SU-DHL-6 (cell line): ENCODE measurements at regions not wholly inside any gene's neighbourhood (a gene's known extent, or its start where the extent isn't known, plus 50 kb on each side); places are given as distances from the start of the nearest gene placed in this dataset.

ENCODE experiments used
- H2AFZ ChIP-seq: fragments of 200-600 bp; sonication (generic); 2 replicates; pipeline ENCODE4 v1.6.1; 2014; ENCODE audit warnings: low read depth, mild to moderate bottlenecking, moderate library complexity, mixed read lengths, antibody characterized with exemption, low read length; ENCODE audit not compliant: severe bottlenecking
- H3F3A ChIP-seq: fragments of 200-600 bp; shearing (Covaris generic); 2 replicates; pipeline ENCODE4 v1.6.0; 2016; ENCODE audit warnings: antibody characterized with exemption, mild to moderate bottlenecking; ENCODE audit not compliant: insufficient read depth
- H3K27ac ChIP-seq: fragments of 200-600 bp; sonication (generic); 2 replicates; pipeline ENCODE4 v1.5.1; 2016; ENCODE audit warnings: low read depth, mild to moderate bottlenecking, low read length, moderate library complexity, mixed read lengths
- H3K27me3 ChIP-seq: fragments of 200-600 bp; sonication (generic), shearing (Covaris generic); 2 replicates; pipeline ENCODE4 v1.6.0; 2014; ENCODE audit warnings: mild to moderate bottlenecking, low read length
- H3K36me3 ChIP-seq: fragments of 200-600 bp; sonication (generic); 2 replicates; pipeline ENCODE4 v1.6.1; 2014; ENCODE audit warnings: mild to moderate bottlenecking, low read length, mixed read lengths
- H3K4me2 ChIP-seq: fragments of 300-600, 200-600 bp; shearing (Covaris generic), sonication (generic); 2 replicates; pipeline ENCODE4 v1.6.0; 2014; ENCODE audit warnings: low read length, low read depth, mild to moderate bottlenecking; ENCODE audit not compliant: poor library complexity, severe bottlenecking
- H3K4me3 ChIP-seq: fragments of 200-600 bp; sonication (generic); 2 replicates; pipeline ENCODE4 v1.5.1; 2014; ENCODE audit warnings: antibody characterized with exemption, low read length, mild to moderate bottlenecking, mixed read lengths; ENCODE audit not compliant: insufficient read depth, poor library complexity, severe bottlenecking
- H3K79me2 ChIP-seq: fragments of 200-600 bp; sonication (generic); 2 replicates; pipeline ENCODE4 v1.6.1; 2014; ENCODE audit warnings: mild to moderate bottlenecking, low read length, moderate library complexity; ENCODE audit not compliant: insufficient read depth
- H3K9ac ChIP-seq: fragments of 200-600 bp; sonication (generic); 2 replicates; pipeline ENCODE4 v1.7.0; 2014; ENCODE audit warnings: mild to moderate bottlenecking, low read length
- H3K9me2 ChIP-seq: fragments of 200-600 bp; sonication (generic); replicated peaks from 2 replicates; pipeline ENCODE4 v1.6.1; 2014; ENCODE audit warnings: low read length; ENCODE audit not compliant: insufficient read depth
- H3K9me3 ChIP-seq: fragments of 200-600 bp; sonication (generic); 2 replicates; pipeline ENCODE4 v1.6.1; 2014; ENCODE audit warnings: low read length, mixed read lengths; ENCODE audit not compliant: insufficient read depth
- H4K20me1 ChIP-seq: fragments of 200-600 bp; sonication (generic); 2 replicates; pipeline ENCODE4 v1.6.1; 2014; ENCODE audit warnings: low read depth, mild to moderate bottlenecking, antibody characterized with exemption, low read length, moderate library complexity, mixed read lengths
- CTCF ChIP-seq: fragments of 200-600 bp; sonication (generic); IDR thresholded peaks from one replicate; pipeline ENCODE4 v1.5.1; 2017; ENCODE audit warnings: antibody characterized with exemption, mild to moderate bottlenecking, low read length, moderate library complexity; ENCODE audit not compliant: insufficient read depth, poor library complexity, severe bottlenecking
- EZH2phosphoT487 ChIP-seq: fragments of 200-600 bp; sonication (generic), shearing (Covaris generic); conservative IDR thresholded peaks from 2 replicates; pipeline ENCODE4 v1.6.1; 2018; ENCODE audit warnings: mild to moderate bottlenecking, antibody characterized with exemption, low read length, moderate library complexity, mixed read lengths

- H3F3A ChIP-seq: no peaks in the 10 kb centered on the region
- no peaks in the 10 kb centered on the region for H3K9me2 ChIP-seq
- H3K9ac ChIP-seq: no peak overlapping the region
- TF ChIP-seq CTCF: no peak
- no peak for TF ChIP-seq EZH2phosphoT487
- no peak overlapping the region for H3K27ac ChIP-seq
- no peak overlapping the region for H2AFZ ChIP-seq
- no peaks in the 10 kb centered on the region for H3K27me3 ChIP-seq
- no peak overlapping the region for H3K4me2 ChIP-seq
- no peaks in the 10 kb centered on the region for H4K20me1 ChIP-seq
- H3K79me2 ChIP-seq: no peaks in the 10 kb centered on the region
- no peak overlapping the region for H3K4me3 ChIP-seq
- no peaks in the 10 kb centered on the region for H3K36me3 ChIP-seq
- no peaks in the 10 kb centered on the region for H3K9me3 ChIP-seq
Observed at GRCh38 chr15:92283813-92284212, 109.9 kb upstream of the ST8SIA2 start.

- Histone ChIP-seq H2AFZ (no peak overlapping the region), H3F3A (no peaks in the 10 kb centered on the region), H3K4me2 (no peak overlapping the region)
Observed at GRCh38 chr15:92288755-92289154, 104.9 kb upstream of the ST8SIA2 start.

GRCh38 chr15:92289733-92290132 lies 103.9 kb upstream of the ST8SIA2 start:
- no peaks in the 10 kb centered on the region for H3K9me3 ChIP-seq
- TF ChIP-seq CTCF: no peak
- no peak for TF ChIP-seq EZH2phosphoT487
- H3K4me3 ChIP-seq: no peak overlapping the region
- no peak overlapping the region for H3K27ac ChIP-seq
- H3K27me3 ChIP-seq: no peaks in the 10 kb centered on the region
- no peak overlapping the region for H3K9ac ChIP-seq
- H3K4me2 ChIP-seq: no peak overlapping the region
- H2AFZ ChIP-seq: no peak overlapping the region
- H3K36me3 ChIP-seq: no peaks in the 10 kb centered on the region
- no peaks in the 10 kb centered on the region for H3F3A ChIP-seq
- no peaks in the 10 kb centered on the region for H3K9me2 ChIP-seq
- no peaks in the 10 kb centered on the region for H4K20me1 ChIP-seq
- H3K79me2 ChIP-seq: no peaks in the 10 kb centered on the region

More at GRCh38 chr15:92288755-92289154, 104.9 kb upstream of the ST8SIA2 start:
- H3K9me2 ChIP-seq: no peaks in the 10 kb centered on the region
- H3K9ac ChIP-seq: no peak overlapping the region
- H3K9me3 ChIP-seq: no peaks in the 10 kb centered on the region
- H3K27me3 ChIP-seq: no peaks in the 10 kb centered on the region
- H3K79me2 ChIP-seq: no peaks in the 10 kb centered on the region
- no peak overlapping the region for H3K27ac ChIP-seq
- H3K4me3 ChIP-seq: no peak overlapping the region
- no peaks in the 10 kb centered on the region for H3K36me3 ChIP-seq
- TF ChIP-seq EZH2phosphoT487: no peak
- TF ChIP-seq CTCF: no peak
- no peaks in the 10 kb centered on the region for H4K20me1 ChIP-seq
